ENCODE measurements at regions not wholly inside any gene's neighbourhood (a gene's known extent, or its start where the extent isn't known, plus 50 kb on each side); places are given as distances from the start of the nearest gene placed in this dataset.

- TF ChIP-seq CTCF (IDR thresholded peaks at IDR 0.05) (no peak), POLR2A (IDR thresholded peaks at IDR 0.05) (no peak)
Measured at GRCh38 chr3:18888370-18888769, 259.9 kb upstream of the KCNH8 start.

Measured in Peyer's patch (tissue), 4 donors.